ENCODE measurements at regions not wholly inside any gene's neighbourhood (a gene's known extent, or its start where the extent isn't known, plus 50 kb on each side); places are given as distances from the start of the nearest gene placed in this dataset.

GRCh38 chr15:93428807-93429351 is 339.9 kb upstream of the RGMA start:
- ATAC-seq: no peak
- TF ChIP-seq RAD21 (IDR thresholded peaks at IDR 0.05; ENCODE audit: low read depth): no peak
- no peak for TF ChIP-seq FOSL1 (IDR thresholded peaks at IDR 0.05; ENCODE audit: low read depth)
- TF ChIP-seq CTCF (IDR thresholded peaks at IDR 0.05 in 2 of 3, conservative IDR thresholded peaks at IDR 0.05 in 1 of 3; ENCODE audit: borderline replicate concordance in 1 of 3, insufficient read depth in 1 of 3, low read depth in 2 of 3, low read length in 2 of 3): no peak
- TF ChIP-seq TCF7L2 (IDR thresholded peaks at IDR 0.05; ENCODE audit: borderline replicate concordance, extremely low read depth, insufficient read depth, insufficient read length): no peak
- no peak for TF ChIP-seq POLR2AphosphoS5 (IDR thresholded peaks at IDR 0.05; ENCODE audit: low read depth, low read length)
- no peak for TF ChIP-seq JUND (IDR thresholded peaks at IDR 0.05)
- no peak for TF ChIP-seq YY1 (IDR thresholded peaks at IDR 0.05; ENCODE audit: extremely low read depth, insufficient replicate concordance, low read depth, low read length)
- TF ChIP-seq ZBTB33 (IDR thresholded peaks at IDR 0.05; ENCODE audit: extremely low read depth, insufficient replicate concordance, low read length): no peak
- no peak for TF ChIP-seq EZH2phosphoT487 (IDR thresholded peaks at IDR 0.05; ENCODE audit: borderline replicate concordance)
- TF ChIP-seq ZFX (IDR thresholded peaks at IDR 0.05): no peak
- TF ChIP-seq EZH2 (IDR thresholded peaks at IDR 0.05): no peak
- Histone ChIP-seq H3K79me2 (ENCODE audit: insufficient read depth, low read length) (no peaks in the 10 kb centered on the region), H3K9me3 (ENCODE audit: control insufficient read depth in 1 of 2, insufficient read depth in 1 of 2, low read depth in 1 of 2, low read length in 2 of 2) (no peaks in the 10 kb centered on the region), H3K27ac (ENCODE audit: low read depth, low read length) (no peak overlapping the region), H3K9ac (ENCODE audit: low read length) (no peak overlapping the region), H3K9me2 (ENCODE audit: insufficient read depth) (no peaks in the 10 kb centered on the region), H3K4me3 (replicated peaks in 1 of 2; ENCODE audit: low read depth in 1 of 2, low read length in 2 of 2) (0 out of 4 replicates have a peak overlapping the region, but pooled peaks of 1 of the 2 experiments have one; percentile 23), H3K27me3 (ENCODE audit: insufficient read depth, low read length) (no peaks in the 10 kb centered on the region), H3K4me2 (ENCODE audit: low read length) (peak overlapping the region; percentile 49), H4K20me1 (ENCODE audit: insufficient read depth) (no peaks in the 10 kb centered on the region), H2AFZ (ENCODE audit: low read depth, low read length, poor library complexity, severe bottlenecking) (no peak overlapping the region), H3K36me3 (ENCODE audit: control insufficient read depth in 1 of 2, insufficient read depth in 2 of 2, low read length in 2 of 2) (no peaks in the 10 kb centered on the region), H3K4me1 (ENCODE audit: control insufficient read depth in 1 of 2, insufficient read depth in 2 of 2, low read length in 2 of 2) (peaks cover 0 to 16% of the 10 kb centered on the region in 2 experiments; a peak in 2 of 4 replicates)
- POLR2A ChIA-PET: no interaction called here
- RAD21 ChIA-PET (ENCODE audit: low non-redundant PET in 1 of 2, low total read pairs in 2 of 2, uncharacterized antibody in 2 of 2, unreplicated experiment in 2 of 2): no interaction called here
- BruUV-seq (replicated peaks): no TSS peak
- intact Hi-C loops (cut with micrococcal nuclease): no loop called here
- CTCF ChIA-PET: interaction anchor here (0.8 kb wide), 1 partner anchor 691 kb away, joined by 3 read pairs; no protein-coding TSS in a partner anchor
- DNase-seq (ENCODE audit: low read depth, low spot score): no peak
